HG03575 (cell line): ENCODE measurements at regions not wholly inside any gene's neighbourhood (a gene's known extent, or its start where the extent isn't known, plus 50 kb on each side); places are given as distances from the start of the nearest gene placed in this dataset.

Experiments
- ATAC-seq: cut with Tn5 transposase; IDR thresholded peaks from one replicate; pipeline ENCODE4 v1.9.1; 2021; ENCODE audit not compliant: unreplicated experiment, insufficient number of reproducible peaks, low FRiP score; ENCODE audit errors: extremely low read depth

DNA sequence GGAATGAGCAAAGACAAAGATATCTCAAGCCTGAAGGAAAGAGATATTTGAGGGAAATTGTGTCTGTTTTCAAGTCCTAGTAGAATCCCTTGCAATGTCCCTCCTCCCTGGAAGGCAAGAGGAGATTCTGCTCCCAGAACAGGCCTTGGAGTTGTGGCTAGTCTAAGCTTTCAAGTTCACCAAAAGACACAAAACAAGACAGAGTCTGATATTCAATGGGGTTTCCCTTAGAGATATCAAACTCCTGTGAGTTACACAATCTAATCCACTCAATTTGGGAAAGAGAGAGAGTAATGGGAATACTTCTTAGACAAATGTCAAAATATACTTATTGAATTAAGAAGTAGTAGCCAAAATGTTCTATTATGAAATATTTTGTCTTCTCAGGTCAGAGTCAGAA is 162.8 kb upstream of the ADAMTS5 start:
- ATAC-seq: no peak

GRCh38 chr21:27129215-27129614 is 162.3 kb upstream of the ADAMTS5 start:
- ATAC-seq: no peak

- ATAC-seq: no peak
Observed at GRCh38 chr21:27126140-27126539, 159.3 kb upstream of the ADAMTS5 start.

DNA sequence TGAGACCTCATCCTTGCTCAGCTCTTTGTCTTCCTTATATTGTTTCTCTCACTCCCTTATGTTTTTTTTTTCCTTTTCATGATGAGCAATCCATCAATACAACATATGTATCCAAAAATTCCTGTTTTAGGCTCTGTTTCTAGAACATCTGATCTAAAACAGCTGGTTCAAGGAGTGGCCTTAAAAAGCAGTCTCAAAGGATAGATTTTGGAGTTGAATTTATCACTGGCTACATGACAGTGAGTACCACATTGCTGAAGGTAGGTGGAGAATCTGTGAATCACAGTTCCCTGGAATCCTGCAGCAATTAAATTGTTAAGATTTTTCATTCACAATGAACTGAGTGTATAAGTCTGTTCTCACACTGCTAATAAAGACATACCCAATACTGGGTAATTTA is 155.8 kb upstream of the ADAMTS5 start:
- no peak for ATAC-seq

- ATAC-seq: no peak
Observed at GRCh38 chr21:27114111-27114510, 147.2 kb upstream of the ADAMTS5 start.

DNA sequence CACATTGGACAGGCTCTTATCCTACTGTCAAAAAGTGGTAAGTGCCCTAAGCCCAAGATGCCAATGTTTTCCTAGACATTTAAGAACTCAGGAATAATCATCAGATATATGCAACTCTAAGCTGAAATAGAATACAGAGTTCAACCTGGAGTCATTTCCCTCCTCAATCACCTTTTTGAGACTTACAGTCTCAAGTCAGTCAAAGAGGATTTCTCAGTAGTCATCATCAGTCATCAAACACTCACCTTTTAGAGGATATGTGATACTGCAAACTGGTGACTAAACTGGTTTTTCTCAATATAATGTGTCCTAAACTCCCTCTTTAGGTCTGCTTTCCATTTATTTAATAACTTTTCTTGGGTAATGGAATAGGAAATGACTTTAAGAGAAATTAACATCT is 145.3 kb upstream of the ADAMTS5 start:
- no peak for ATAC-seq

GRCh38 chr21:27110956-27111355 is 144.1 kb upstream of the ADAMTS5 start:
- ATAC-seq: no peak

DNA sequence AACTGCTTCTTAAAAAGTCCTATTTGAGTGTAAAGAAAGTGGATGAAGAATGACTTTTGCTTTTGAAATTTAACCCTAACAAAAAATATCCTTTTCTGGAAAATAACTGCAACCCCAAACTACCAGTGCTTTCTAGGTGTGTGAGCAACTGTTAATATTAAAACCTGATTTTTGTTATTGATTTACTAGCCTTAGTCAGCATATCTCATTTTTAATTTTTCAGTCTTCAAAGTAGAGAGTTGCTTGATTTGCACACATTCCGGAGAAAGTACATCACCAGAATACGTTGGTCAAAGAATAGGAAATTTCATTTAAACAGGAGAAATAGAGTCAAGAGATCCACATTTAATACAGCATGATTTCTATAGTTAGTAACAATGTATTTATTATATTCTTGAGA is 141.8 kb upstream of the ADAMTS5 start:
- no peak for ATAC-seq

DNA sequence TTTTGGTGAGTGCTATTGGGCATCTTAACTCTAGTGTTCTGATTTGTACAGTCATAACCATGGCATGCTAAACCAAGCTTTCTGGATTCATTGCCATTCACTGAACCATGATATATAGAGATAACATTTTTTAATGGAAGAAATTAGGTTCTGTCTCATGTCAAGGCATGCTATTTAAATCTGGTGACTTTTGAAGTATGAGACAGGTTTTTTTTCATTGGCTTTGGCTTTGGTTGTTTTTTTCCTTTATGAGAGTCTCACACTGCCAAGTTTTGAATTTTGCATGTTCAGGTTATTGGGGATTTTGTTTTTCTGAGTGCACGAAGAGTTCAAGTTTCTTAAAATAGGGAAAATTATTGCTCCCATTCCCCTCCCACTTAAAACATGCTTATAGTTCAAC is 141.3 kb upstream of the ADAMTS5 start:
- ATAC-seq: no peak

DNA sequence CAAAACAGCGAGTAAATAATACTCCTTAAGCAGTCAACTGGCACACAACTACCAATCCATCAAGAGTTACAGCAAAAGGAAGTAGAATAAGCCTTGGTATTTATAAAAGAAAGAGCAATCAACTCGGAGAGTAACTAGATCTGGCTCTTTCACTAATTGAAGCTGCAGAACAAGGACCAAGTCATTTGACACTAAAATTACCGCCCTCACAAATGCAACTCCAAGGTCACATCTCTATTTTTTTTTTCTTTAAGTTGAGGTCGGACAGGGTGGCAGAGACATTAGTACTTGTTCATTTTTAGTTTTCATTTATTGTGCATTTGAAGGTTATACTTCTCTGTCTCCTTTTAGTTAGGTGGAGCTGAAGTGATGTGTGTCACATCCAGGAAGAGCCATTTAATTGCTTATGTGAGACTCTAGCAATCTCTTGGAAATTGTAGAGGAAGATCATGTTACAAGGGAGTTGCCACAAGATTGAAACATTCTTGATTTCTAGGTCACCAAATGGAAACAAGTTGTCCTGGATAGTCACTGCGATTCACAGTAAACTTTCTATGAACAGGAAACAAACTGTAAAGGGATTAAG is 138.1 kb upstream of the ADAMTS5 start:
- ATAC-seq: no peak

DNA sequence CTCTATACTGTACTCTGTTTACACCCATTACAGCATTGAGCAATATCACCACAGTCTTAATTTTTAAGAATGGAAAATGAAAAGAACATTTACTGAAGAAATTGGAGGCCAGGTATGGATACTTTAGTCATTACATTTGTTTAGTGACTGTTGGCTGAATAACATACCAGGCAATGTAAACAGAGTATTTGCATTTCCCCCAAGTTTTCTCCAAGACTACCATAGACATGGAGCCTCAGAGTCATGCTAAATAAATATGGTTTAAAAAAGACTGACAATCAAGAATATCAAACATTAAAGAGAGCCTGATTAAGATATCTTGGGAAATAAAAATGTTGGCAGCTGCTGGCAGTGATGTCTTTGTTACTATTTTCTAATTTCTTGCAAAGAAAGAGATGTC is 136.9 kb upstream of the ADAMTS5 start:
- ATAC-seq: no peak

GRCh38 chr21:27101523-27101922 is 134.6 kb upstream of the ADAMTS5 start:
- ATAC-seq: no peak

- ATAC-seq: no peak
Observed at GRCh38 chr21:27094184-27094948, 127.5 kb upstream of the ADAMTS5 start.

GRCh38 chr21:27086630-27087029 is 119.7 kb upstream of the ADAMTS5 start:
- no peak for ATAC-seq

DNA sequence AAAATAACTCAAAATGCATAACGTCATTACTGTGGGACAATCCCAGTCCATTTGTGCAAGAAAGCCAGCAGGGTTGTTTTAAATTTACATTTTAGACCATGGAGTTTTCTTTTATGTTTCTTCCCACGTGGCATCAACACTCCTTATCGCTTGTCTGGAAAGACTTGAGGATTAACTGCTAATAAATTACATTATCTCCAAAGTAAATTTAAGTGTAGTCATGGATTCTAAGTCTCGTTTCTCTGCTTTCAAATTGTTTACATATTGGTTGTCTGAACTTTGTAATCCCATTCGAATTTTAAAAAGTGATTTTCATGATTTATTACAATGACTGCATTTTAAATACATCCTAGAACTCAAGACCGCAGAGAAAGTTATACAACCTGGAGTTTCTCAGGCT is 119.3 kb upstream of the ADAMTS5 start:
- no peak for ATAC-seq

GRCh38 chr21:27085387-27085786 is 118.5 kb upstream of the ADAMTS5 start:
- no peak for ATAC-seq

GRCh38 chr21:27083144-27083543 is 116.3 kb upstream of the ADAMTS5 start:
- no peak for ATAC-seq

- ATAC-seq: no peak
Observed at GRCh38 chr21:27082431-27083010, 115.6 kb upstream of the ADAMTS5 start.

GRCh38 chr21:27079636-27080240 is 112.8 kb upstream of the ADAMTS5 start:
- no peak for ATAC-seq

DNA sequence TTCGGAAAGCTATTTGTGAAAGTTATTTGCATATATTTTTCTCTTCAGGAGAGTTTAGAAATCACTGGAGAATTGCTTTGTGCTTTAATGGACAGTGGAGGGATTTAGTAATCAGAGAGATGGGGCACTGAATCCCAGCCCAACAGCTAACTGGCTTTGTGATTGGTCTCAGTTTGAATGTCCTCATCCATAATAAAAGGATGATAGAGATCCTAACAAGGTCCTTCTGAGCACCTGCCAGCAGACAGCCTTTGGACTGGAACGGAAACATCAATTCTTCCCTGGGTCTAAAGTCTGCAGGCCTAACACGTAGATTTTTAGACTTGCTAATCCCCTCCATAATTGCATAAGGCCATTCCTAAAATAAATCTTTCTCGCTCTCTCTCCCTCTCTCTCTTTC is 112.0 kb upstream of the ADAMTS5 start:
- ATAC-seq: no peak
